ENCODE measurements at regions not wholly inside any gene's neighbourhood (a gene's known extent, or its start where the extent isn't known, plus 50 kb on each side); places are given as distances from the start of the nearest gene placed in this dataset.

DNA sequence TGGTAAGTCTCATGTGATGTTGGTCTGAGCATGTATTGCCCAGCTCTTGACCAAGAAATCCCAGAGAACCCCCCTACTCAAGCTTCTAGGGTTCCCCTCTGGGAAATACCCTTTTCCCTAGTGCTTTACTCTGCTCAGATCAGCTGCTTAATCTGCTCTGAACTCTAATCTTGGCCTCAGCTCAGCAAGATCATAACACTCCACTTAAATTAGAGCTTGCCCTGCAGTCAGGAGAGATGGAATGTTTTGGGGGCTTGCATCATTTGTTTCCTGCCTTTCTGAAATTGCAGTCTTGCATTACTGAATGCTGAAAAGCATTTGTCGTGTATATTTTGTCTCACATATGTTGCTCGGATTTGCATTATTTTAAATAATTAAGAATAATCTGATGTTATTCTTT lies 1153.6 kb downstream of the FSTL5 start:
- Histone ChIP-seq H4K91ac (replicated peaks; ENCODE audit: insufficient read length, low read length) (no peak overlapping the region), H2BK120ac (replicated peaks; ENCODE audit: low read depth, low read length) (no peak overlapping the region), H3K14ac (ENCODE audit: insufficient read length) (no peak overlapping the region), H3K27me3 (replicated peaks in 1 of 4; ENCODE audit: control insufficient read depth in 3 of 4, extremely low read depth in 1 of 4, insufficient read depth in 3 of 4, low read length in 3 of 4) (no peaks in the 10 kb centered on the region), H3K79me2 (ENCODE audit: control insufficient read depth in 1 of 2, insufficient read depth in 2 of 2, low read length in 2 of 2) (no peaks in the 10 kb centered on the region), H3K9me3 (ENCODE audit: insufficient read depth in 2 of 2, low read depth in 1 of 2, low read length in 1 of 2) (no peaks in the 10 kb centered on the region), H4K8ac (ENCODE audit: extremely low read depth, insufficient read depth, low read length) (no peak overlapping the region), H3K4ac (replicated peaks; ENCODE audit: insufficient read length, low read depth, low read length) (no peak overlapping the region), H3K23ac (ENCODE audit: insufficient read length) (no peak overlapping the region), H3K79me1 (ENCODE audit: low read depth, low read length) (no peaks in the 10 kb centered on the region), H3K4me1 (replicated peaks in 1 of 4; ENCODE audit: control insufficient read depth in 3 of 4, insufficient read depth in 4 of 4, low read length in 3 of 4) (no peaks in the 10 kb centered on the region), H3K23me2 (ENCODE audit: low read depth, low read length) (no peaks in the 10 kb centered on the region), H3K4me2 (ENCODE audit: insufficient read depth in 1 of 2, low read depth in 2 of 2, low read length in 2 of 2) (no peak overlapping the region), H2BK20ac (ENCODE audit: low read length) (no peak overlapping the region), H2AK5ac (ENCODE audit: low read depth, low read length) (no peak overlapping the region), H2AFZ (ENCODE audit: low read length) (no peak overlapping the region), H2BK12ac (ENCODE audit: low read depth, low read length) (no peak overlapping the region), H3K4me3 (ENCODE audit: extremely low read depth in 1 of 4, insufficient read depth in 2 of 4, low read depth in 3 of 4, low read length in 4 of 4) (no peak overlapping the region), H4K5ac (ENCODE audit: insufficient read length, low read depth, low read length) (no peak overlapping the region), H3K56ac (replicated peaks; ENCODE audit: insufficient read length, low read depth, low read length) (no peak overlapping the region), H3K36me3 (ENCODE audit: control insufficient read depth in 2 of 4, insufficient read depth in 4 of 4, low read length in 3 of 4) (no peaks in the 10 kb centered on the region), H3K18ac (ENCODE audit: extremely low read depth, low read length) (no peak overlapping the region), H2BK5ac (ENCODE audit: low read depth, low read length) (no peak overlapping the region), H3K27ac (ENCODE audit: low read depth, low read length) (no peak overlapping the region), H3K9ac (replicated peaks in 1 of 4; ENCODE audit: extremely low read depth in 1 of 4, low read depth in 3 of 4, low read length in 3 of 4) (no peak overlapping the region), H2BK15ac (ENCODE audit: low read length) (no peak overlapping the region), H4K20me1 (replicated peaks in 1 of 2; ENCODE audit: control insufficient read depth in 1 of 2, insufficient read depth in 2 of 2, low read length in 2 of 2) (no peaks in the 10 kb centered on the region)
- TF ChIP-seq HDAC6 (IDR thresholded peaks at IDR 0.05; ENCODE audit: low read depth, low read length) = no peak
- no peak for TF ChIP-seq ZNF274 (IDR thresholded peaks at IDR 0.05; ENCODE audit: borderline replicate concordance, extremely low read depth, low read length)
- TF ChIP-seq TAF1 (IDR thresholded peaks at IDR 0.05; ENCODE audit: low read depth, low read length) = no peak
- no peak for TF ChIP-seq PHF8 (conservative IDR thresholded peaks at IDR 0.05; ENCODE audit: low read depth, low read length)
- TF ChIP-seq CTBP2 (IDR thresholded peaks at IDR 0.05; ENCODE audit: borderline replicate concordance, insufficient read depth, insufficient read length, low read length) = no peak
- TF ChIP-seq TAF7 (optimal IDR thresholded peaks at IDR 0.05; ENCODE audit: borderline replicate concordance, low read depth, low read length) = no peak
- TF ChIP-seq BRCA1 (IDR thresholded peaks at IDR 0.05; ENCODE audit: low read depth, low read length) = no peak
- TF ChIP-seq YY1 (IDR thresholded peaks at IDR 0.05; ENCODE audit: low read depth, low read length) = no peak
- POLR2A ChIA-PET (ENCODE audit: partially characterized antibody) = no interaction called here
- FAIRE-seq = no peak
- DNase-seq (ENCODE audit: low read depth in 1 of 2, low spot score in 2 of 2) = no peak
- CTCF ChIA-PET (ENCODE audit: partially characterized antibody) = interaction anchor here (1.3 kb wide), 1 partner anchor 133 kb away, joined by 3 read pairs; no protein-coding TSS in a partner anchor
- 88% methylated on average over 2 of the region's 2 CpGs; no CpG with 5 or more reads in 1 of the 2 experiments for WGBS, 2 experiments (ENCODE audit: extremely low coverage in 1 of 2, insufficient coverage in 1 of 2, insufficient read length in 1 of 2, insufficient replicate concordance in 2 of 2, low coverage in 1 of 2, low lambda C conversion rate in 2 of 2, missing lambda C conversion rate in 1 of 2)

Data from H1 (cell line).